IMR-90 (cell line): ENCODE measurements at regions not wholly inside any gene's neighbourhood (a gene's known extent, or its start where the extent isn't known, plus 50 kb on each side); places are given as distances from the start of the nearest gene placed in this dataset.

Experiments
- ATAC-seq: fragments of 200-7000 bp; cut with Tn5 transposase; 2 replicates; pipeline ENCODE4 v1.9.1; 2020; ENCODE audit warnings: low read depth, mild to moderate bottlenecking, moderate library complexity
- BruUV-seq: library from RNA; stranded (reverse); fragments of 400-500 nt; replicated peaks from 2 replicates; lab custom pipeline; 2021; lab: Mats Ljungman, UMichigan
- CTCF ChIA-PET: fragments of 300-600 bp; formaldehyde crosslinking; extraction: SDS; loops from one replicate; lab custom pipeline; 2021; ENCODE audit warnings: antibody characterized with exemption; lab: Yijun Ruan, JAX
- POLR2A ChIA-PET: fragments of 300-600 bp; sonication (Branson Sonifier 250); formaldehyde crosslinking; loops from one replicate; lab custom pipeline; 2022; ENCODE audit warnings: antibody characterized with exemption; ENCODE audit not compliant: unreplicated experiment; lab: Charles Lee
- DNase-seq: peaks from one replicate; pipeline ENCODE4 v3.0.0; 2013
- H2AFZ ChIP-seq: replicated peaks from 2 replicates; pipeline ENCODE3; 2013; ENCODE audit warnings: low read length, mild to moderate bottlenecking; ENCODE audit not compliant: poor library complexity
- H2AK5ac ChIP-seq: 2 replicates; pipeline ENCODE4 v1.6.1; 2013; ENCODE audit warnings: low read depth, low read length, inconsistent platforms
- H2AK9ac ChIP-seq: replicated peaks from 2 replicates; pipeline ENCODE3; 2013; ENCODE audit warnings: mild to moderate bottlenecking, low read depth, low read length, moderate library complexity; ENCODE audit not compliant: poor library complexity
- H2BK120ac ChIP-seq: 2 replicates; pipeline ENCODE4 v1.6.1; 2013; ENCODE audit warnings: low read depth, low read length, inconsistent platforms
- H2BK15ac ChIP-seq: 3 replicates; pipeline ENCODE4 v1.6.1; 2013; ENCODE audit warnings: low read depth, low read length, inconsistent platforms
- H2BK20ac ChIP-seq: 2 replicates; pipeline ENCODE4 v1.6.1; 2013; ENCODE audit warnings: low read depth, mild to moderate bottlenecking, inconsistent platforms, low read length, moderate library complexity
- H2BK5ac ChIP-seq: 2 replicates; pipeline ENCODE4 v1.6.1; 2013; ENCODE audit warnings: mild to moderate bottlenecking, low read depth, low read length, inconsistent platforms; ENCODE audit not compliant: poor library complexity, severe bottlenecking
- H3K14ac ChIP-seq: replicated peaks from 2 replicates; pipeline ENCODE4 v1.6.1; 2013; ENCODE audit warnings: low read depth, low read length, inconsistent platforms
- H3K18ac ChIP-seq: 2 replicates; pipeline ENCODE4 v1.6.1; 2013; ENCODE audit warnings: low read depth, low read length, control low read depth
- H3K23ac ChIP-seq: 2 replicates; pipeline ENCODE4 v1.6.1; 2013; ENCODE audit warnings: low read depth, low read length, inconsistent platforms
- H3K27ac ChIP-seq: 2 replicates; pipeline ENCODE4 v1.5.1; 2013; ENCODE audit warnings: mild to moderate bottlenecking, control low read depth, low read length; ENCODE audit not compliant: insufficient read depth
- H3K27me3 ChIP-seq: 2 replicates; pipeline ENCODE4 v1.6.1; 2013; ENCODE audit warnings: low read length; ENCODE audit not compliant: control insufficient read depth, insufficient read depth
- H3K36me3 ChIP-seq: 2 replicates; pipeline ENCODE4 v1.6.1; 2013; ENCODE audit warnings: low read length, mixed read lengths; ENCODE audit not compliant: control insufficient read depth, insufficient read depth
- H3K4ac ChIP-seq: 2 replicates; pipeline ENCODE4 v1.6.1; 2013; ENCODE audit warnings: low read depth, low read length, inconsistent platforms
- H3K4me1 ChIP-seq: 2 replicates; pipeline ENCODE4 v1.6.1; 2013; ENCODE audit warnings: low read length, mixed read lengths; ENCODE audit not compliant: control insufficient read depth, insufficient read depth
- H3K4me2 ChIP-seq: 2 replicates; pipeline ENCODE4 v1.6.1; 2013; ENCODE audit warnings: low read depth, mild to moderate bottlenecking, control low read depth, low read length, moderate library complexity
- H3K4me3 ChIP-seq: 2 replicates; pipeline ENCODE4 v1.5.1; 2013; ENCODE audit warnings: low read depth, mild to moderate bottlenecking, control low read depth, low read length, moderate library complexity; ENCODE audit not compliant: insufficient read depth
- H3K56ac ChIP-seq: 2 replicates; pipeline ENCODE4 v1.6.1; 2013; ENCODE audit warnings: low read length, inconsistent platforms; ENCODE audit not compliant: insufficient read depth; ENCODE audit errors: extremely low read depth
- H3K79me1 ChIP-seq, 2 experiments: 2 replicates each; pipeline ENCODE4 v1.6.1; 2013; ENCODE audit warnings: low read length in 2 of 2, inconsistent platforms in 1 of 2, low read depth in 1 of 2
- H3K9ac ChIP-seq: 2 replicates; pipeline ENCODE4 v1.6.1; 2013; ENCODE audit warnings: low read depth, low read length, control low read depth
- H3K9me1 ChIP-seq: 2 replicates; pipeline ENCODE4 v1.6.1; 2013; ENCODE audit warnings: low read length, inconsistent platforms; ENCODE audit not compliant: insufficient read depth
- H3K9me3 ChIP-seq: 2 replicates; pipeline ENCODE4 v1.6.1; 2013; ENCODE audit warnings: low read length; ENCODE audit not compliant: control insufficient read depth, insufficient read depth
- H4K20me1 ChIP-seq: 2 replicates; pipeline ENCODE4 v1.6.1; 2013; ENCODE audit warnings: low read length, inconsistent platforms; ENCODE audit not compliant: insufficient read depth
- H4K5ac ChIP-seq: 2 replicates; pipeline ENCODE4 v1.6.1; 2013; ENCODE audit warnings: mild to moderate bottlenecking, low read depth, low read length, control low read depth
- H4K8ac ChIP-seq, 2 experiments: 2 replicates each; pipeline ENCODE4 v1.6.1; 2013; ENCODE audit warnings: low read depth in 2 of 2, low read length in 2 of 2, control low read depth in 1 of 2, inconsistent platforms in 1 of 2
- H4K91ac ChIP-seq: 2 replicates; pipeline ENCODE4 v1.6.1; 2013; ENCODE audit warnings: low read depth, low read length, inconsistent platforms; ENCODE audit not compliant: insufficient read depth
- BHLHE40 ChIP-seq: fragments of 150-350 bp; IDR thresholded peaks from 2 replicates; pipeline ENCODE4 v1.6.1; 2016; ENCODE audit warnings: mild to moderate bottlenecking, low read depth, low read length
- CEBPB ChIP-seq: IDR thresholded peaks from 2 replicates; pipeline ENCODE4 v1.6.1; 2012; ENCODE audit warnings: low read depth, low read length, improper control_type of control experiment
- CHD1 ChIP-seq: IDR thresholded peaks from 2 replicates; pipeline ENCODE4 v1.6.1; 2012; ENCODE audit warnings: low read depth, low read length, improper control_type of control experiment
- FOS ChIP-seq: fragments of 150-350 bp; IDR thresholded peaks from 2 replicates; pipeline ENCODE4 v1.6.1; 2016; ENCODE audit warnings: low read depth, low read length
- MAFK ChIP-seq: IDR thresholded peaks from 2 replicates; pipeline ENCODE4 v1.6.1; 2012; ENCODE audit warnings: low read depth, low read length, improper control_type of control experiment
- MAZ ChIP-seq: IDR thresholded peaks from 2 replicates; pipeline ENCODE4 v1.6.1; 2012; ENCODE audit warnings: low read depth, mild to moderate bottlenecking, low read length, improper control_type of control experiment, moderate library complexity, borderline replicate concordance
- MXI1 ChIP-seq: IDR thresholded peaks from 2 replicates; pipeline ENCODE4 v1.6.1; 2012; ENCODE audit warnings: low read depth, mild to moderate bottlenecking, low read length, moderate library complexity, borderline replicate concordance
- NFE2L2 ChIP-seq: fragments of 150-350 bp; IDR thresholded peaks from 2 replicates; pipeline ENCODE4 v1.6.1; 2016; ENCODE audit warnings: low read depth, mild to moderate bottlenecking, low read length
- POLR2A ChIP-seq: IDR thresholded peaks from 2 replicates; pipeline ENCODE4 v1.6.1; 2012; ENCODE audit warnings: mild to moderate bottlenecking, low read depth, low read length
- RAD21 ChIP-seq: IDR thresholded peaks from 2 replicates; pipeline ENCODE4 v1.6.1; 2012; ENCODE audit warnings: low read length, improper control_type of control experiment
- RCOR1 ChIP-seq: IDR thresholded peaks from 2 replicates; pipeline ENCODE4 v1.6.1; 2012; ENCODE audit warnings: mild to moderate bottlenecking, low read length, improper control_type of control experiment; ENCODE audit not compliant: insufficient replicate concordance
- RFX5 ChIP-seq: IDR thresholded peaks from 2 replicates; pipeline ENCODE4 v1.8.0; 2012; ENCODE audit warnings: low read depth, mild to moderate bottlenecking, low read length, moderate library complexity
- SMC3 ChIP-seq: fragments of 150-350 bp; IDR thresholded peaks from 2 replicates; pipeline ENCODE4 v1.6.1; 2016; ENCODE audit warnings: low read depth, mild to moderate bottlenecking, antibody characterized with exemption, low read length, moderate library complexity
- WGBS, 2 experiments: methylation state at CpG; one replicate each; pipeline versions ENCODE4 v1.1.5 to v1.1.7; 2013; ENCODE audit warnings: missing lambda C conversion rate in 2 of 2; ENCODE audit not compliant: insufficient read length in 1 of 2; ENCODE audit errors: extremely low coverage in 2 of 2; 5-methylcytosine and 5-hydroxymethylcytosine counted together
- dilution Hi-C: fragments of 300-500 bp; cut with HindIII; formaldehyde crosslinking; loops from one replicate; pipeline ENCODE4 v1.14.3; 2018; ENCODE audit warnings: low sequenced_read_pairs; ENCODE audit not compliant: unreplicated experiment
- in situ Hi-C: fragments of 300-500 bp; cut with MboI; formaldehyde crosslinking; loops from 3 replicates; pipeline ENCODE4 v1.14.3; 2019; ENCODE audit warnings: low sequenced_read_pairs, inconsistent platforms, mixed read lengths
- intact Hi-C: fragments of 100-400 bp; cut with micrococcal nuclease; formaldehyde crosslinking; loops from 2 replicates; pipeline ENCODE4 v1.10.0; 2022
- TF ChIP-seq, protein P1 (sequence below): conservative IDR thresholded peaks from 2 replicates; pipeline ENCODE4 v1.5.1; 2012; ENCODE audit warnings: mild to moderate bottlenecking, low read depth, low read length, improper control_type of control experiment
- TF ChIP-seq, protein P2 (sequence below): fragments of 150-350 bp; IDR thresholded peaks from 2 replicates; pipeline ENCODE4 v1.6.1; 2016; ENCODE audit warnings: low read depth, mild to moderate bottlenecking, low read length, moderate library complexity, borderline replicate concordance
- TF ChIP-seq, protein P3 (sequence below): fragments of 150-350 bp; IDR thresholded peaks from 2 replicates; pipeline ENCODE4 v1.6.1; 2017; ENCODE audit warnings: mild to moderate bottlenecking, antibody characterized with exemption, low read length, low read depth

DNA sequence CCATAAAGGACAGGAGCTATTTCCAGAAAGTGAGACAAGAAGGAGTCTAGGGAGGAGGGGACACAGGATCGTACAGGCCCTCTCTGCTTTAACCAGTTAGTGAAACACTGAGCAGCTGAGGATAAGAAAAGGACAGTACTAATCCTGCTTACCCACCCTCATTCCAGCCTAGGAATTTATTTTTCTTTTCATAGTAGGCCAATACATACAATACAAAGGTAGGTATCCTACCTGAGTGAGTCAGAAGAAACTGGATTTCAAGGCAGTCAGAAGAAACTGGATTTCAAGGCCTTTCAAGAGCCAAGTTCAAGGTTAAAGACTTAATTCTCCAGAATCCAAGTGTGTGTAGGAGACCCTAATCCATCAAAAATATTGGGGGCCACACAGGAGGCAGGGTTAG, 65.3 kb downstream of the EOMES start:
- in situ Hi-C loops, result no loop called here

More for the DNA sequence above, 65.3 kb downstream of the EOMES start:
- dilution Hi-C loops (no loop called here), intact Hi-C loops (no loop called here)
- H2AK9ac ChIP-seq, result no peak overlapping the region
- DNase-seq, result no peak
- no peak overlapping the region for H3K18ac ChIP-seq
- no peak overlapping the region for H2BK5ac ChIP-seq
- H3K14ac ChIP-seq, result no peak overlapping the region
- no peaks in the 10 kb centered on the region for H3K9me1 ChIP-seq
- no peak overlapping the region for H4K5ac ChIP-seq
- H3K4me3 ChIP-seq, result no peak overlapping the region
- H3K27me3 ChIP-seq, result no peaks in the 10 kb centered on the region
- BruUV-seq, result no TSS peak
- no peaks in the 10 kb centered on the region for H3K79me1 ChIP-seq
- no peak overlapping the region for H2AFZ ChIP-seq
- no peak overlapping the region for H3K23ac ChIP-seq
- no peak overlapping the region for H2BK15ac ChIP-seq
- H2BK120ac ChIP-seq, result no peak overlapping the region
- no peak for ATAC-seq
- ChIA-PET POLR2A (no interaction called here), CTCF (no interaction called here)
- no peak overlapping the region for H3K56ac ChIP-seq
- TF ChIP-seq, protein P1, sequence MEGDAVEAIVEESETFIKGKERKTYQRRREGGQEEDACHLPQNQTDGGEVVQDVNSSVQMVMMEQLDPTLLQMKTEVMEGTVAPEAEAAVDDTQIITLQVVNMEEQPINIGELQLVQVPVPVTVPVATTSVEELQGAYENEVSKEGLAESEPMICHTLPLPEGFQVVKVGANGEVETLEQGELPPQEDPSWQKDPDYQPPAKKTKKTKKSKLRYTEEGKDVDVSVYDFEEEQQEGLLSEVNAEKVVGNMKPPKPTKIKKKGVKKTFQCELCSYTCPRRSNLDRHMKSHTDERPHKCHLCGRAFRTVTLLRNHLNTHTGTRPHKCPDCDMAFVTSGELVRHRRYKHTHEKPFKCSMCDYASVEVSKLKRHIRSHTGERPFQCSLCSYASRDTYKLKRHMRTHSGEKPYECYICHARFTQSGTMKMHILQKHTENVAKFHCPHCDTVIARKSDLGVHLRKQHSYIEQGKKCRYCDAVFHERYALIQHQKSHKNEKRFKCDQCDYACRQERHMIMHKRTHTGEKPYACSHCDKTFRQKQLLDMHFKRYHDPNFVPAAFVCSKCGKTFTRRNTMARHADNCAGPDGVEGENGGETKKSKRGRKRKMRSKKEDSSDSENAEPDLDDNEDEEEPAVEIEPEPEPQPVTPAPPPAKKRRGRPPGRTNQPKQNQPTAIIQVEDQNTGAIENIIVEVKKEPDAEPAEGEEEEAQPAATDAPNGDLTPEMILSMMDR, result no peak
- TF ChIP-seq RFX5, result no peak
- no peak for TF ChIP-seq MAZ
- no peak for TF ChIP-seq CHD1
- no peak for TF ChIP-seq POLR2A
- TF ChIP-seq, protein P2, sequence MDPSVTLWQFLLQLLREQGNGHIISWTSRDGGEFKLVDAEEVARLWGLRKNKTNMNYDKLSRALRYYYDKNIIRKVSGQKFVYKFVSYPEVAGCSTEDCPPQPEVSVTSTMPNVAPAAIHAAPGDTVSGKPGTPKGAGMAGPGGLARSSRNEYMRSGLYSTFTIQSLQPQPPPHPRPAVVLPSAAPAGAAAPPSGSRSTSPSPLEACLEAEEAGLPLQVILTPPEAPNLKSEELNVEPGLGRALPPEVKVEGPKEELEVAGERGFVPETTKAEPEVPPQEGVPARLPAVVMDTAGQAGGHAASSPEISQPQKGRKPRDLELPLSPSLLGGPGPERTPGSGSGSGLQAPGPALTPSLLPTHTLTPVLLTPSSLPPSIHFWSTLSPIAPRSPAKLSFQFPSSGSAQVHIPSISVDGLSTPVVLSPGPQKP, result no peak
- TF ChIP-seq RCOR1, result no peak
- no peak for TF ChIP-seq CEBPB
- TF ChIP-seq FOS, result no peak
- no peak for TF ChIP-seq BHLHE40
- TF ChIP-seq MXI1, result no peak
- no peak for TF ChIP-seq RAD21
- TF ChIP-seq, protein P3, sequence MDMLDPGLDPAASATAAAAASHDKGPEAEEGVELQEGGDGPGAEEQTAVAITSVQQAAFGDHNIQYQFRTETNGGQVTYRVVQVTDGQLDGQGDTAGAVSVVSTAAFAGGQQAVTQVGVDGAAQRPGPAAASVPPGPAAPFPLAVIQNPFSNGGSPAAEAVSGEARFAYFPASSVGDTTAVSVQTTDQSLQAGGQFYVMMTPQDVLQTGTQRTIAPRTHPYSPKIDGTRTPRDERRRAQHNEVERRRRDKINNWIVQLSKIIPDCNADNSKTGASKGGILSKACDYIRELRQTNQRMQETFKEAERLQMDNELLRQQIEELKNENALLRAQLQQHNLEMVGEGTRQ, result no peak
- no peak for TF ChIP-seq NFE2L2
- TF ChIP-seq SMC3, result no peak
- no peak for TF ChIP-seq MAFK
- H4K8ac ChIP-seq, result no peak overlapping the region
- no peak overlapping the region for H2BK20ac ChIP-seq
- no CpG with 5 or more reads among the region's 1 CpG for WGBS, 2 experiments
- no peaks in the 10 kb centered on the region for H4K20me1 ChIP-seq
- H3K36me3 ChIP-seq, result no peaks in the 10 kb centered on the region
- peaks cover 2% of the 10 kb centered on the region; the same call in 1 of the 2 replicates for H3K4me1 ChIP-seq
- H2AK5ac ChIP-seq, result no peak overlapping the region
- no peak overlapping the region for H3K27ac ChIP-seq
- no peak overlapping the region for H3K9ac ChIP-seq
- H4K91ac ChIP-seq, result no peak overlapping the region
- H3K4me2 ChIP-seq, result no peak overlapping the region
- no peak overlapping the region for H3K4ac ChIP-seq
- no peaks in the 10 kb centered on the region for H3K9me3 ChIP-seq
